GM04504 (cell line): ENCODE measurements at regions not wholly inside any gene's neighbourhood (a gene's known extent, or its start where the extent isn't known, plus 50 kb on each side); places are given as distances from the start of the nearest gene placed in this dataset.
"Not testable (repeated sequence)": the region's sequence is repeated elsewhere in the genome, so short reads cannot be mapped to it uniquely, and the experiment has no call there.

ENCODE experiments used
- DNase-seq: peaks from one replicate; pipeline ENCODE4 v3.0.0-alpha.2; 2012; ENCODE audit warnings: low read depth

GRCh38 chr11:46223252-46223513, 54.3 kb upstream of the CREB3L1 start:
- DNase-seq, result no peak

- DNase-seq, result no peak
Observed at GRCh38 chr11:46222490-46223251, 54.8 kb upstream of the CREB3L1 start.

GRCh38 chr11:46220313-46220712, 57.1 kb upstream of the CREB3L1 start:
- DNase-seq, result no peak

GRCh38 chr11:46216765-46217089, 60.7 kb upstream of the CREB3L1 start:
- no peak for DNase-seq

- no peak for DNase-seq
Observed at GRCh38 chr11:46216019-46216764, 61.3 kb upstream of the CREB3L1 start.

GRCh38 chr11:46215208-46215931, 62.1 kb upstream of the CREB3L1 start:
- DNase-seq, result no peak

GRCh38 chr11:46212720-46213119, 64.7 kb upstream of the CREB3L1 start:
- no peak for DNase-seq

GRCh38 chr11:46210856-46211255, 66.6 kb upstream of the CREB3L1 start:
- DNase-seq, result no peak

- DNase-seq, result peak; percentile 33
Observed at GRCh38 chr11:46210133-46210636, 67.3 kb upstream of the CREB3L1 start.

GRCh38 chr11:46209624-46210023, 67.8 kb upstream of the CREB3L1 start:
- not testable (repeated sequence) for DNase-seq

GRCh38 chr11:46208803-46209202, 68.7 kb upstream of the CREB3L1 start:
- DNase-seq, result no peak

- no peak for DNase-seq
Observed at GRCh38 chr11:46207270-46207669, 70.2 kb upstream of the CREB3L1 start.

GRCh38 chr11:46204415-46204814, 73.0 kb upstream of the CREB3L1 start:
- not testable (repeated sequence) for DNase-seq

- no peak for DNase-seq
Observed at GRCh38 chr11:46203746-46204145, 73.7 kb upstream of the CREB3L1 start.

GRCh38 chr11:46202696-46203391, 74.6 kb upstream of the CREB3L1 start:
- DNase-seq, result no peak

GRCh38 chr11:46202149-46202548, 75.3 kb upstream of the CREB3L1 start:
- no peak for DNase-seq

- DNase-seq, result peak; percentile 26
Observed at GRCh38 chr11:46200537-46201281, 76.8 kb upstream of the CREB3L1 start.

GRCh38 chr11:46198245-46199240, 77.3 kb upstream of the PHF21A start:
- DNase-seq, result no peak

GRCh38 chr11:46197421-46197820, 76.2 kb upstream of the PHF21A start:
- no peak for DNase-seq

- no peak for DNase-seq
Observed at GRCh38 chr11:46188017-46188416, 66.8 kb upstream of the PHF21A start.
